BJ (cell line): ENCODE measurements at regions not wholly inside any gene's neighbourhood (a gene's known extent, or its start where the extent isn't known, plus 50 kb on each side); places are given as distances from the start of the nearest gene placed in this dataset.

Source experiments
- CTCF ChIA-PET: fragments of 350-600 bp; formaldehyde crosslinking; extraction: SDS; loops from one replicate; lab custom pipeline; 2021; ENCODE audit warnings: antibody characterized with exemption, inconsistent platforms; lab: Yijun Ruan, JAX
- POLR2A ChIA-PET: fragments of 300-600 bp; sonication (Branson Sonifier 250); formaldehyde crosslinking; extraction: SDS; loops from one replicate; lab custom pipeline; 2021; ENCODE audit warnings: antibody characterized with exemption; lab: Charles Lee
- DNase-seq: peaks from one replicate; pipeline ENCODE4 v3.0.0-alpha.2; 2011; ENCODE audit warnings: low read depth
- H3K27me3 ChIP-seq: 2 replicates; pipeline ENCODE4 v1.6.0; 2011; ENCODE audit warnings: low read length; ENCODE audit not compliant: control insufficient read depth, insufficient read depth
- H3K36me3 ChIP-seq: 2 replicates; pipeline ENCODE4 v1.5.1; 2011; ENCODE audit warnings: low read length; ENCODE audit not compliant: control insufficient read depth, insufficient read depth
- H3K4me3 ChIP-seq: 2 replicates; pipeline ENCODE4 v1.5.1; 2011; ENCODE audit warnings: low read depth, mild to moderate bottlenecking, control low read depth, low read length
- CTCF ChIP-seq: IDR thresholded peaks from 2 replicates; pipeline ENCODE4 v1.5.1; 2011; ENCODE audit warnings: low read depth, mild to moderate bottlenecking, control low read depth, inconsistent platforms, low read length, moderate library complexity; ENCODE audit not compliant: insufficient read depth

GRCh38 chr6:149147938-149148718 is 169.4 kb upstream of the TAB2 start:
- H3K36me3 ChIP-seq = no peaks in the 10 kb centered on the region
- CTCF ChIA-PET = no interaction called here
- peaks cover 6% of the 10 kb centered on the region for H3K27me3 ChIP-seq
- no peak for TF ChIP-seq CTCF
- no peak overlapping the region for H3K4me3 ChIP-seq
- DNase-seq = no peak
- POLR2A ChIA-PET = no interaction called here

GRCh38 chr6:149149653-149150052 is 167.9 kb upstream of the TAB2 start:
- no peaks in the 10 kb centered on the region for H3K36me3 ChIP-seq
- no peak overlapping the region for H3K4me3 ChIP-seq
- no peak for DNase-seq
- ChIA-PET CTCF (no interaction called here), POLR2A (no interaction called here)
- no peak for TF ChIP-seq CTCF
- peaks cover 9% of the 10 kb centered on the region for H3K27me3 ChIP-seq

- H3K4me3 ChIP-seq = no peak overlapping the region
- DNase-seq = no peak
- no peaks in the 10 kb centered on the region for H3K36me3 ChIP-seq
- ChIA-PET CTCF (no interaction called here), POLR2A (no interaction called here)
- peaks cover 9% of the 10 kb centered on the region for H3K27me3 ChIP-seq
- TF ChIP-seq CTCF = no peak
These were observed 167.2 kb upstream of the TAB2 start for GRCh38 chr6:149150301-149150700.

GRCh38 chr6:149150801-149151398 is 166.6 kb upstream of the TAB2 start:
- ChIA-PET CTCF (interaction anchor here (2.3 kb wide), 1 partner anchor 13 kb away, joined by 7 read pairs; no protein-coding TSS in a partner anchor), POLR2A (no interaction called here)
- H3K36me3 ChIP-seq = no peaks in the 10 kb centered on the region
- peaks cover 9% of the 10 kb centered on the region for H3K27me3 ChIP-seq
- DNase-seq = no peak
- TF ChIP-seq CTCF = no peak
- H3K4me3 ChIP-seq = no peak overlapping the region

GRCh38 chr6:149152521-149152920 is 165.0 kb upstream of the TAB2 start:
- Histone ChIP-seq H3K27me3 (peaks cover 9% of the 10 kb centered on the region), H3K4me3 (no peak overlapping the region), H3K36me3 (no peaks in the 10 kb centered on the region)
- TF ChIP-seq CTCF = no peak
- ChIA-PET POLR2A (no interaction called here), CTCF (interaction anchor here (0.9 to 2.3 kb wide), 3 partner anchors 11 to 69 kb away, joined by 3 to 7 read pairs (median 3); no protein-coding TSS in a partner anchor)
- DNase-seq = no peak
